ENCODE measurements at regions not wholly inside any gene's neighbourhood (a gene's known extent, or its start where the extent isn't known, plus 50 kb on each side); places are given as distances from the start of the nearest gene placed in this dataset.
"Not testable (repeated sequence)": the region's sequence is repeated elsewhere in the genome, so short reads cannot be mapped to it uniquely, and the experiment has no call there.

- DNase-seq (ENCODE audit: low read depth): no peak
- H3K4me3 ChIP-seq (ENCODE audit: low read depth, low read length): no peak overlapping the region
- TF ChIP-seq, protein P1, sequence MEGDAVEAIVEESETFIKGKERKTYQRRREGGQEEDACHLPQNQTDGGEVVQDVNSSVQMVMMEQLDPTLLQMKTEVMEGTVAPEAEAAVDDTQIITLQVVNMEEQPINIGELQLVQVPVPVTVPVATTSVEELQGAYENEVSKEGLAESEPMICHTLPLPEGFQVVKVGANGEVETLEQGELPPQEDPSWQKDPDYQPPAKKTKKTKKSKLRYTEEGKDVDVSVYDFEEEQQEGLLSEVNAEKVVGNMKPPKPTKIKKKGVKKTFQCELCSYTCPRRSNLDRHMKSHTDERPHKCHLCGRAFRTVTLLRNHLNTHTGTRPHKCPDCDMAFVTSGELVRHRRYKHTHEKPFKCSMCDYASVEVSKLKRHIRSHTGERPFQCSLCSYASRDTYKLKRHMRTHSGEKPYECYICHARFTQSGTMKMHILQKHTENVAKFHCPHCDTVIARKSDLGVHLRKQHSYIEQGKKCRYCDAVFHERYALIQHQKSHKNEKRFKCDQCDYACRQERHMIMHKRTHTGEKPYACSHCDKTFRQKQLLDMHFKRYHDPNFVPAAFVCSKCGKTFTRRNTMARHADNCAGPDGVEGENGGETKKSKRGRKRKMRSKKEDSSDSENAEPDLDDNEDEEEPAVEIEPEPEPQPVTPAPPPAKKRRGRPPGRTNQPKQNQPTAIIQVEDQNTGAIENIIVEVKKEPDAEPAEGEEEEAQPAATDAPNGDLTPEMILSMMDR (IDR thresholded peaks at IDR 0.05; ENCODE audit: low read depth, low read length): no peak
- TF ChIP-seq, protein P2, sequence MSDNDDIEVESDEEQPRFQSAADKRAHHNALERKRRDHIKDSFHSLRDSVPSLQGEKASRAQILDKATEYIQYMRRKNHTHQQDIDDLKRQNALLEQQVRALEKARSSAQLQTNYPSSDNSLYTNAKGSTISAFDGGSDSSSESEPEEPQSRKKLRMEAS (IDR thresholded peaks at IDR 0.05; ENCODE audit: low read depth, low read length): no peak
- TF ChIP-seq POLR2A (IDR thresholded peaks at IDR 0.05; ENCODE audit: extremely low read depth, insufficient read length): no peak
- no peak for TF ChIP-seq MYC (IDR thresholded peaks at IDR 0.05; ENCODE audit: low read depth, low read length)
These were observed 199.3 kb downstream of the TMA16 start for GRCh38 chr4:163693776-163694175.

DNA sequence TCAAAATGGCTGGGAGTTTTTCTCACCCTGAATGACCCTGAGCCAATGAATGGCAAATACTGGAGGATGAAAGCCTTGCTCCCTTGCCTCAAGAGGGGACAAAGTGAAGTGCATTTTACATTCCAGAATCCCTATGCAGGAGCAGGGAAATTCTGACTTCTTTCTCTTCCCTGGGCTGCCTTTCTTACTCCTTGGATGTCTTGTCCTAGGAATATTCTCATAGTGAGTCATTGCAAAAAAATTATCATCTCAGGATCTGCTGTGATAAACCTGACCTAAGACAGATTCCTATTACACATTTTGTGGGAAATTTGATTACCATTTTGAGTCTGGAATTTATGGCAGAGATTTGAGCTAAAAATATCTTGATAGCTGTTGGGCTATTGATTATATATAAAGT lies 199.9 kb downstream of the TMA16 start:
- no peak for TF ChIP-seq POLR2A (IDR thresholded peaks at IDR 0.05; ENCODE audit: extremely low read depth, insufficient read length)
- TF ChIP-seq, protein P1 (IDR thresholded peaks at IDR 0.05; ENCODE audit: low read depth, low read length): no peak
- no peak for TF ChIP-seq MYC (IDR thresholded peaks at IDR 0.05; ENCODE audit: low read depth, low read length)
- TF ChIP-seq, protein P2 (IDR thresholded peaks at IDR 0.05; ENCODE audit: low read depth, low read length): no peak
- H3K4me3 ChIP-seq (ENCODE audit: low read depth, low read length): no peak overlapping the region
- DNase-seq (ENCODE audit: low read depth): no peak

DNA sequence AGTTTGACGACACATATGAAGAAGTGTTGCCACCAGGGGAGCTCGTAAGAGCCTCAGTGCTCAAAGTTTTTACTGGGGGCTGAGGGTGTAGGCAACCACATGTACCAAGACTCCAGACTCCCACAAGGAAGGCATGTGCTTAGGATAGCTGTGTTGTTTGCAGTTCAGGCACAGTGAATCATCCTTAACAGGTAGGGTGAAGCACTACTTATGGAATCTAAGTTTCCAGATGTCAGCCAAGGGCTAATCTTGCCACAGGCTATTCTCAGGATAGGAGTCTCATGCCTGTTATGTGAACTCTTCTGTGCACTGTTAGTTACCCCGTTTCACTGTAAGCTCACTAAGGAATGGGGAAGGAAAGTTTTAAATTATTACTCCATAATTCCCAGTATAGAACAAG lies 202.6 kb downstream of the TMA16 start:
- DNase-seq (ENCODE audit: low read depth): no peak
- TF ChIP-seq, protein P1 (IDR thresholded peaks at IDR 0.05; ENCODE audit: low read depth, low read length): no peak
- TF ChIP-seq POLR2A (IDR thresholded peaks at IDR 0.05; ENCODE audit: extremely low read depth, insufficient read length) (no peak), MYC (IDR thresholded peaks at IDR 0.05; ENCODE audit: low read depth, low read length) (no peak)
- TF ChIP-seq, protein P2 (IDR thresholded peaks at IDR 0.05; ENCODE audit: low read depth, low read length): no peak
- H3K4me3 ChIP-seq (ENCODE audit: low read depth, low read length): no peak overlapping the region

DNA sequence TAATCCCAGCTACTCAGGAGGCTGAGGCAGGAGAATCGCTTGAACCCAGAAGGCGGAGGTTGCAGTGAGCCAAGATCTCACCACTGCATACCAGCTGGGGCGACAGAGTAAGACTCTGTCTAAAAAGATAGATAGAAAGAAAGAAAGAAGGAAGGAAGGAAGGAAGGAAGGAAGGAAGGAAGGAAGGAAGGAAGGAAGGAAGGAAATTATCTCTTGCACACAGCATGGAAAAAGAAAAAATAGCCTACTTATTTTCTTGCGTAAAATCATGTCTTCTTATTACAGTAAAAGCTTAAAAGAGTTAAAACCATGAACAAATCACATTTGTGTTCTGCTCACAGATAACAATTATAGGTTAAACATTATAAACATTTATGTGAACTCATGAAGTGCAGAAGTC lies 205.9 kb downstream of the TMA16 start:
- DNase-seq (ENCODE audit: low read depth); H3K4me3 ChIP-seq (ENCODE audit: low read depth, low read length): not testable (repeated sequence)

GRCh38 chr4:163701916-163702315 lies 207.4 kb downstream of the TMA16 start:
- TF ChIP-seq, protein P1 (IDR thresholded peaks at IDR 0.05; ENCODE audit: low read depth, low read length): no peak
- TF ChIP-seq, protein P2 (IDR thresholded peaks at IDR 0.05; ENCODE audit: low read depth, low read length): no peak
- TF ChIP-seq POLR2A (IDR thresholded peaks at IDR 0.05; ENCODE audit: extremely low read depth, insufficient read length) (no peak), MYC (IDR thresholded peaks at IDR 0.05; ENCODE audit: low read depth, low read length) (no peak)
- H3K4me3 ChIP-seq (ENCODE audit: low read depth, low read length): no peak overlapping the region
- DNase-seq (ENCODE audit: low read depth): no peak

DNA sequence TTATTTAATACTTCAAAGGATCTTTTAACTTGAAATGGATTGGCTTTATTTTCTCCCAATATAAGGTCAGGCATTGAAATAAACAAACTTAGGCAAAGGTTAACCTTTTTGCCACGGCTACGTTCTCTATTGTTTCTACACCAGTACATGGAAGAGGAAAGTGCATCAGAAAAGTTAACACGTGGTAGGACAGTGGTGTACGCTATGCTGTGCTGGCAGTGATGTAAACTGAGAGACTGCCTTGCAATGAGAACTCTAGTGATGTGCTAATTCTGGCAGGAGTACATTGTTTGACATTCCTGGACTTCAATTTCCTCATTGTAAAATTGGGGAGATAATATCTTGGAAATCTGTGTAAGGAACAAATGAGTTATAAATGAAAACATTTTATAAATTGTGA lies 208.2 kb downstream of the TMA16 start:
- no peak for DNase-seq (ENCODE audit: low read depth)
- no peak overlapping the region for H3K4me3 ChIP-seq (ENCODE audit: low read depth, low read length)
- TF ChIP-seq POLR2A (IDR thresholded peaks at IDR 0.05; ENCODE audit: extremely low read depth, insufficient read length): no peak
- TF ChIP-seq, protein P1 (IDR thresholded peaks at IDR 0.05; ENCODE audit: low read depth, low read length): no peak
- TF ChIP-seq MYC (IDR thresholded peaks at IDR 0.05; ENCODE audit: low read depth, low read length): no peak
- TF ChIP-seq, protein P2 (IDR thresholded peaks at IDR 0.05; ENCODE audit: low read depth, low read length): no peak

All from NB4 (cell line).